H9 (cell line): ENCODE measurements at regions not wholly inside any gene's neighbourhood (a gene's known extent, or its start where the extent isn't known, plus 50 kb on each side); places are given as distances from the start of the nearest gene placed in this dataset.

ENCODE experiments used
- DNase-seq: peaks from one replicate; pipeline ENCODE4 v3.0.0-alpha.2; 2017
- H2AFZ ChIP-seq: one replicate; pipeline ENCODE4 v1.6.1; 2013; ENCODE audit warnings: mild to moderate bottlenecking, low read length, control low read depth, moderate library complexity
- H2AK5ac ChIP-seq: 2 replicates; pipeline ENCODE4 v1.6.1; 2013; ENCODE audit warnings: low read length, control low read depth, mixed read lengths; ENCODE audit not compliant: insufficient read length
- H2BK120ac ChIP-seq: one replicate; pipeline ENCODE4 v1.6.1; 2013; ENCODE audit warnings: low read depth, mild to moderate bottlenecking, low read length, control low read depth, inconsistent platforms; ENCODE audit not compliant: poor library complexity, severe bottlenecking
- H2BK12ac ChIP-seq: 2 replicates; pipeline ENCODE4 v1.6.1; 2013; ENCODE audit warnings: low read length, control low read depth, mixed read lengths, low read depth; ENCODE audit not compliant: insufficient read length
- H2BK15ac ChIP-seq: 2 replicates; pipeline ENCODE4 v1.6.1; 2013; ENCODE audit warnings: low read depth, low read length, control low read depth
- H2BK20ac ChIP-seq: one replicate; pipeline ENCODE4 v1.6.1; 2013; ENCODE audit warnings: low read depth, mild to moderate bottlenecking, low read length, control low read depth, inconsistent platforms; ENCODE audit not compliant: poor library complexity, severe bottlenecking
- H2BK5ac ChIP-seq: 2 replicates; pipeline ENCODE4 v1.6.1; 2013; ENCODE audit warnings: low read length, control low read depth, mixed read lengths; ENCODE audit not compliant: insufficient read length
- H3K14ac ChIP-seq: 2 replicates; pipeline ENCODE4 v1.6.1; 2013; ENCODE audit warnings: low read length, control low read depth; ENCODE audit not compliant: insufficient read depth
- H3K18ac ChIP-seq: 2 replicates; pipeline ENCODE4 v1.6.1; 2013; ENCODE audit warnings: low read depth, mild to moderate bottlenecking, mixed read lengths, low read length, control low read depth; ENCODE audit not compliant: insufficient read length
- H3K23ac ChIP-seq: 2 replicates; pipeline ENCODE4 v1.6.1; 2013; ENCODE audit warnings: low read length, control low read depth, mixed read lengths, low read depth; ENCODE audit not compliant: insufficient read length
- H3K23me2 ChIP-seq: 2 replicates; pipeline ENCODE4 v1.6.1; 2013; ENCODE audit warnings: low read depth, mild to moderate bottlenecking, mixed read lengths, low read length, control low read depth; ENCODE audit not compliant: insufficient read length, poor library complexity, severe bottlenecking
- H3K27ac ChIP-seq: 2 replicates; pipeline ENCODE4 v1.5.1; 2013; ENCODE audit warnings: low read length, control low read depth, mixed read lengths, low read depth; ENCODE audit not compliant: insufficient read length
- H3K27me3 ChIP-seq: 2 replicates; pipeline ENCODE4 v1.6.1; 2013; ENCODE audit warnings: low read length, control low read depth, inconsistent platforms; ENCODE audit not compliant: insufficient read depth
- H3K4ac ChIP-seq: 2 replicates; pipeline ENCODE4 v1.6.1; 2013; ENCODE audit warnings: low read depth, mild to moderate bottlenecking, control low read depth, inconsistent platforms, low read length, moderate library complexity
- H3K4me1 ChIP-seq: 2 replicates; pipeline ENCODE4 v1.6.1; 2013; ENCODE audit warnings: low read length, control low read depth, inconsistent platforms; ENCODE audit not compliant: insufficient read depth
- H3K4me2 ChIP-seq: 2 replicates; pipeline ENCODE4 v1.6.1; 2013; ENCODE audit warnings: low read length, control low read depth, mixed read lengths; ENCODE audit not compliant: insufficient read length, insufficient read depth
- H3K56ac ChIP-seq: 2 replicates; pipeline ENCODE4 v1.6.1; 2013; ENCODE audit warnings: low read depth, mild to moderate bottlenecking, mixed read lengths, low read length, control low read depth; ENCODE audit not compliant: insufficient read length
- H3K79me1 ChIP-seq: 2 replicates; pipeline ENCODE4 v1.6.1; 2013; ENCODE audit warnings: low read depth, mild to moderate bottlenecking, moderate library complexity, low read length, control low read depth, inconsistent platforms; ENCODE audit not compliant: insufficient read depth, poor library complexity, severe bottlenecking
- H3K79me2 ChIP-seq: 2 replicates; pipeline ENCODE4 v1.6.1; 2013; ENCODE audit warnings: low read length, control low read depth, inconsistent platforms; ENCODE audit not compliant: insufficient read depth
- H3K9ac ChIP-seq: 2 replicates; pipeline ENCODE4 v1.6.1; 2013; ENCODE audit warnings: low read length, control low read depth, mixed read lengths; ENCODE audit not compliant: insufficient read length; ENCODE audit errors: extremely low read depth
- H3K9me3 ChIP-seq: one replicate; pipeline ENCODE4 v1.6.1; 2013; ENCODE audit warnings: low read depth, low read length, inconsistent platforms; ENCODE audit not compliant: control insufficient read depth
- H3T11ph ChIP-seq: one replicate; pipeline ENCODE4 v1.6.1; 2013; ENCODE audit warnings: mild to moderate bottlenecking, low read length, control low read depth, inconsistent platforms
- H4K20me1 ChIP-seq: one replicate; pipeline ENCODE4 v1.6.1; 2013; ENCODE audit not compliant: control insufficient read depth, insufficient read length, insufficient read depth
- H4K5ac ChIP-seq: 2 replicates; pipeline ENCODE4 v1.6.1; 2013; ENCODE audit warnings: low read depth, mild to moderate bottlenecking, mixed read lengths, low read length, control low read depth; ENCODE audit not compliant: insufficient read length
- H4K8ac ChIP-seq: replicated peaks from 2 replicates; pipeline ENCODE4 v1.6.1; 2013; ENCODE audit warnings: low read length, control low read depth, mixed read lengths, low read depth; ENCODE audit not compliant: insufficient read length
- H4K91ac ChIP-seq: 2 replicates; pipeline ENCODE4 v1.6.1; 2013; ENCODE audit warnings: low read depth, mild to moderate bottlenecking, moderate library complexity, mixed read lengths, low read length, control low read depth; ENCODE audit not compliant: insufficient read length
- H3K27ac Mint-ChIP-seq, 3 experiments: 2 replicates in 2 of 3; 3 replicates in 1 of 3; pipeline ENCODE4 v1.8.0; 2020 to 2021; ENCODE audit warnings: mixed read lengths in 3 of 3, mild to moderate bottlenecking in 1 of 3, moderate library complexity in 1 of 3
- H3K27me3 Mint-ChIP-seq: 2 replicates; pipeline ENCODE4 v1.8.0; 2021; ENCODE audit warnings: low read depth, mild to moderate bottlenecking, moderate library complexity, mixed read lengths
- H3K36me3 Mint-ChIP-seq, 3 experiments: 2 replicates in 2 of 3; 3 replicates in 1 of 3; pipeline ENCODE4 v1.8.0; 2020 to 2021; ENCODE audit warnings: low read depth in 3 of 3, mixed read lengths in 3 of 3; ENCODE audit not compliant: insufficient read depth in 1 of 3
- H3K4me1 Mint-ChIP-seq, 2 experiments: 2 replicates each; pipeline ENCODE4 v1.8.0; 2020; ENCODE audit warnings: mixed read lengths in 2 of 2
- H3K4me3 Mint-ChIP-seq, 2 experiments: 2 replicates in 1 of 2; 3 replicates in 1 of 2; pipeline ENCODE4 v1.8.0; 2020 to 2021; ENCODE audit warnings: mild to moderate bottlenecking in 2 of 2, mixed read lengths in 2 of 2, moderate library complexity in 1 of 2
- H3K9me3 Mint-ChIP-seq, 2 experiments: 2 replicates in 1 of 2; 3 replicates in 1 of 2; pipeline ENCODE4 v1.8.0; 2020; ENCODE audit warnings: mild to moderate bottlenecking in 2 of 2, mixed read lengths in 2 of 2, moderate library complexity in 1 of 2
- WGBS: extraction: QIAGEN DNeasy Blood & Tissue Kit; methylation state at CpG from one replicate; pipeline ENCODE4 v1.1.7; 2013; ENCODE audit warnings: missing lambda C conversion rate, low lambda C conversion rate, mixed read lengths; ENCODE audit not compliant: insufficient read length; ENCODE audit errors: extremely low coverage; 5-methylcytosine and 5-hydroxymethylcytosine counted together
- TF ChIP-seq, protein P1 (sequence below): fragments of 200-600 bp; sonication (generic); conservative IDR thresholded peaks from 3 replicates; pipeline ENCODE4 v1.8.0; 2021; ENCODE audit warnings: antibody characterized with exemption, mild to moderate bottlenecking

DNA sequence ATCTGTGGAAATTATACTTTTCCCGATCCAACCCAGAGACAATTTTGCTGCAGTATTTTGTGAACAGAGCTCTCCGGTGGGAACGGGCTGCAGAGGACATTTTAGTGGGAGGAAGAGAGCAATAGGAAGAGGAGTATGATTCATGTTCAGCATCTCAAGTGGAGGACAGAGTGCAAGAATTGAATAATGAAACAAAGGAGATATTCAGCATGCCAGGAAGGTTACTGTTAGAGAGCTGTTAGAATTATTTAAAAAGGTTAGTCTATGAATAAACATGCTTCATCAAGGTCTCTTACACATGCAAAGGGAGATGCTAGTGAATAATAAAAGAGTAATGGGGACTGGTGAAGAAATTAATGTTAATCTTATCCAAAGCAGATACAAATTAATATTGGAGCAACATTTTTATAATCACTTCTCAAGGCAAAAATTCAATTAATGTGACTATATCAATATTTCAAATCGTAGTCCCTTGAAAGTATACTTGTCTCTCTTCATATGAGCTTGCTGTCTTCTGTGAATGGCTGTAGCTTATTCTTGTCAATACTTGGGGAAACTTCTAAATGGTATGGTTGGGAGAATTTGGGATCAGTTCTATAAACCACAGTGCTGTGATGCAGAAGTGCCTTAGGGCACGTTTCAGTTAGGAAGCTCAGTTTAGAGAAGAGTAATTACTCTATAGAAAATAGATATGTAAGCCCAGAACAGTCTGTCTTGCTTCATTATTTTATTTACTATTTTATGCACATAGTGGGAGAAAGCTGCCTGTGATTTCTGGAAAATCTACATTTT is 1165.8 kb downstream of the OLFM4 start:
- Histone ChIP-seq H2AFZ (no peak overlapping the region), H3K27ac (no peak overlapping the region), H2BK120ac (no peak overlapping the region), H4K8ac (no peak overlapping the region), H3K4me1 (peaks cover 8% of the 10 kb centered on the region; the same call in 1 of the 2 replicates), H2BK12ac (no peak overlapping the region), H3K23ac (no peak overlapping the region), H2BK5ac (no peak overlapping the region), H3K18ac (no peak overlapping the region), H3K14ac (no peak overlapping the region), H4K91ac (no peak overlapping the region), H3K79me2 (no peaks in the 10 kb centered on the region), H3K9me3 (no peaks in the 10 kb centered on the region), H3K23me2 (no peaks in the 10 kb centered on the region), H3K27me3 (no peaks in the 10 kb centered on the region), H2BK15ac (no peak overlapping the region), H4K20me1 (no peaks in the 10 kb centered on the region), H3K4me2 (peak overlapping the region; percentile 62), H3K4ac (no peak overlapping the region), H3K56ac (no peak overlapping the region), H3T11ph (no peak overlapping the region), H2AK5ac (no peak overlapping the region), H2BK20ac (no peak overlapping the region), H3K9ac (peak overlapping the region; percentile 26), H4K5ac (no peak overlapping the region), H3K79me1 (no peaks in the 10 kb centered on the region)
- Mint-ChIP-seq H3K4me3 (no peak overlapping the region), H3K9me3 (no peaks in the 10 kb centered on the region), H3K27me3 (no peaks in the 10 kb centered on the region), H3K4me1 (peaks cover 26 to 49% of the 10 kb centered on the region in 2 experiments), H3K36me3 (no peaks in the 10 kb centered on the region), H3K27ac (peak overlapping the region; percentile 68 to 86 (median 85))
- no peak for DNase-seq
- TF ChIP-seq, protein P1, sequence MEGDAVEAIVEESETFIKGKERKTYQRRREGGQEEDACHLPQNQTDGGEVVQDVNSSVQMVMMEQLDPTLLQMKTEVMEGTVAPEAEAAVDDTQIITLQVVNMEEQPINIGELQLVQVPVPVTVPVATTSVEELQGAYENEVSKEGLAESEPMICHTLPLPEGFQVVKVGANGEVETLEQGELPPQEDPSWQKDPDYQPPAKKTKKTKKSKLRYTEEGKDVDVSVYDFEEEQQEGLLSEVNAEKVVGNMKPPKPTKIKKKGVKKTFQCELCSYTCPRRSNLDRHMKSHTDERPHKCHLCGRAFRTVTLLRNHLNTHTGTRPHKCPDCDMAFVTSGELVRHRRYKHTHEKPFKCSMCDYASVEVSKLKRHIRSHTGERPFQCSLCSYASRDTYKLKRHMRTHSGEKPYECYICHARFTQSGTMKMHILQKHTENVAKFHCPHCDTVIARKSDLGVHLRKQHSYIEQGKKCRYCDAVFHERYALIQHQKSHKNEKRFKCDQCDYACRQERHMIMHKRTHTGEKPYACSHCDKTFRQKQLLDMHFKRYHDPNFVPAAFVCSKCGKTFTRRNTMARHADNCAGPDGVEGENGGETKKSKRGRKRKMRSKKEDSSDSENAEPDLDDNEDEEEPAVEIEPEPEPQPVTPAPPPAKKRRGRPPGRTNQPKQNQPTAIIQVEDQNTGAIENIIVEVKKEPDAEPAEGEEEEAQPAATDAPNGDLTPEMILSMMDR: no peak
- WGBS: no CpG with 5 or more reads among the region's 5 CpGs
